ENCODE measurements at regions not wholly inside any gene's neighbourhood (a gene's known extent, or its start where the extent isn't known, plus 50 kb on each side); places are given as distances from the start of the nearest gene placed in this dataset.

- H3K36me3 ChIP-seq (ENCODE audit: control insufficient read depth, insufficient read depth, low read length) = no peaks in the 10 kb centered on the region
- no peaks in the 10 kb centered on the region for H3K27me3 ChIP-seq (ENCODE audit: control insufficient read depth, insufficient read depth, low read length)
- no peak for FAIRE-seq
- no peak for DNase-seq (ENCODE audit: low read depth)
- H3K4me3 ChIP-seq (ENCODE audit: low read depth, low read length) = no peak overlapping the region
- TF ChIP-seq CTCF (IDR thresholded peaks at IDR 0.05; ENCODE audit: insufficient read depth, low read length, severe bottlenecking) = no peak
These were observed 156.5 kb upstream of the PRDM1 start for GRCh38 chr6:105929626-105930025.

DNA sequence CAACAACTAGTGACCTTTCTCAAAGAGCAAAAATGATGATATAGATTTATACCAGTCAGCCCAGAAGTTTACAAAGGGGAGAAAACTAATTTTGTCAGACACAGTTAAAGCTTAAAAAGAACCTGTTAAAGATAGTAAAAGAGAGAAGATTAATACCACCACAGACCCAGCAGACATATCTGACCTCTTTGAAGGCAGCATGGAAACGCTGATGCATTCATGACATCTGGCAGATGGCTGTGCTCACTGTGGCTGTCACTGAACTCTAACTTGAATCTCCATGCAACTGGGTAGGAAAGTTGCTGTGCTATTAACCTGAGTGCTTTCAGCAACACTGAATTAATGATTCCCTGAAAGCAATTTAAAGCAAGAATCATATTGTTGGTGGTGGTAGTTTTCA is 159.8 kb upstream of the PRDM1 start:
- no peak for DNase-seq (ENCODE audit: low read depth)
- no peak overlapping the region for H3K4me3 ChIP-seq (ENCODE audit: low read depth, low read length)
- no peaks in the 10 kb centered on the region for H3K36me3 ChIP-seq (ENCODE audit: control insufficient read depth, insufficient read depth, low read length)
- no peak for TF ChIP-seq CTCF (IDR thresholded peaks at IDR 0.05; ENCODE audit: insufficient read depth, low read length, severe bottlenecking)
- no peak for FAIRE-seq
- no peaks in the 10 kb centered on the region for H3K27me3 ChIP-seq (ENCODE audit: control insufficient read depth, insufficient read depth, low read length)

DNA sequence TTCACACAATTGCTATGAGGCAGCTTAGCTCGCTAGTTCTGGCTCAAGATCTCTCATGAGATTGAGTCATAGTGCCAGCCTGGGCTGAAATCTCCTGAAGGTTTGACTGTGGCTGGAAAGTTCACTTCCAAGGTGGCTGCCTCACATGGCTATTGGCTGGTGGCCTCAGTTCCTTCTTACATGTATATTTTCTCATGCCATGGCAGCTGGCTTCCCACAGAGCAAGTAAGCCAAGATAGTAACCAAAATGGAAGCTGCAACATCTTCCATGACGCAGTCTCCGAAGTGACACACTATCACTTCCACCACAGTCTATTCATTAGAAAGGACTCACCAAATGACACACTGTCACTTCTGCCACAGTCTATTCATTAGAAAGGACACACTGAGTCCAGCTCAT is 160.4 kb upstream of the PRDM1 start:
- H3K27me3 ChIP-seq (ENCODE audit: control insufficient read depth, insufficient read depth, low read length) = no peaks in the 10 kb centered on the region
- FAIRE-seq = no peak
- TF ChIP-seq CTCF (IDR thresholded peaks at IDR 0.05; ENCODE audit: insufficient read depth, low read length, severe bottlenecking) = no peak

GRCh38 chr6:105921781-105922180 is 164.4 kb upstream of the PRDM1 start:
- TF ChIP-seq CTCF (IDR thresholded peaks at IDR 0.05; ENCODE audit: insufficient read depth, low read length, severe bottlenecking) = no peak
- Histone ChIP-seq H3K27me3 (ENCODE audit: control insufficient read depth, insufficient read depth, low read length) (no peaks in the 10 kb centered on the region), H3K4me3 (ENCODE audit: low read depth, low read length) (no peak overlapping the region), H3K36me3 (ENCODE audit: control insufficient read depth, insufficient read depth, low read length) (no peaks in the 10 kb centered on the region)
- no peak for DNase-seq (ENCODE audit: low read depth)
- no peak for FAIRE-seq

More for the DNA sequence above, 160.4 kb upstream of the PRDM1 start:
- DNase-seq (ENCODE audit: low read depth) = no peak
- no peak overlapping the region for H3K4me3 ChIP-seq (ENCODE audit: low read depth, low read length)
- no peaks in the 10 kb centered on the region for H3K36me3 ChIP-seq (ENCODE audit: control insufficient read depth, insufficient read depth, low read length)

DNA sequence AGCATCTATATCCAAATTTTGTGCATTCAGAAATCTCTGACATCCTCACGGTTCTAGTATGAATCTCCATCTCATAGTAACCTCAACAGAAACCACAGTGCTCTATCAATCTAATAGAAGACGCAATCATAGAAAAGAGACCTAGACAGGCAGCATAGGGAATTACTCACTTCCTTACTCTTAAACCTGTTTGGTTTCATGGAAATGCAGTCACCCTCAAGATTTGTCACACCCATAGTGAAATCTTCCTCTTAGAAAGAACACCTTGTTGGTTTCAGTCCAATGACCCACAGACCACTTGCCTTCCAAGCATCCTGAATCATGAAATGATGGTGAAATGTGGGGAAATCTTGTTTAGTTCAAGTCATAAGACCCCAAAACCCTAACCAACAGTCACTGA is 166.1 kb upstream of the PRDM1 start:
- no peak for TF ChIP-seq CTCF (IDR thresholded peaks at IDR 0.05; ENCODE audit: insufficient read depth, low read length, severe bottlenecking)
- Histone ChIP-seq H3K4me3 (ENCODE audit: low read depth, low read length) (no peak overlapping the region), H3K36me3 (ENCODE audit: control insufficient read depth, insufficient read depth, low read length) (no peaks in the 10 kb centered on the region), H3K27me3 (ENCODE audit: control insufficient read depth, insufficient read depth, low read length) (no peaks in the 10 kb centered on the region)
- DNase-seq (ENCODE audit: low read depth) (peak; percentile 88), FAIRE-seq (peak; percentile 94)

DNA sequence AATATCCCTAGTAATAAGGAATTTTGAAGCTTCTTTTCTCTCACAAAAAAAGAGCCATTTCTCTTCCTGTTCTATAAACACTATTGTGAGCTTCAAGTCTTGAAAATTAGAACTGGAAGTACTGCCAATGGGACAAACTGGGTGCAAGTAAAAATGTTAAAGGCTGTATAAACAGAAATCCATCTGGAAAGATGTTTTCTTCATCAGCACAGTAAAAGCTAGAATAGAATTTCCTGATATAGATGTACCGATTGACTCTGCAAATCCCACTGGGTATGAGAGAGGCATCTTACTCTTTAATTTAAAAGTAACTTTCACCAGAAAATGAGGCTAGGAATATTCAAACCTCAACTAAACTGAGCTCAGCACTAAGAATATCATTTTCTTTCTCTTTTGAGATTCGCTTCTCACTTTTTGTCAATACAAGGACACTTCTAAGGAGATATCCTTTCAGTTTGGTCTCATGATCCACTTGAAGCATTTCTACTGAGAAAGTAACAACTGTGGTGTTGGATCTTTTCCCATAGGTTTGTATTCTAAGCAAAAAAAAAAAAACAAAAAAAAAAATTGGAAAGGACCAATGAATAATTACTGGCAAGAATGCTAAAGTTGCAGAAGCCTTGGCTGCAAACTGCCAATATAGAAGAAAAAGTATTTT is 169.0 kb upstream of the PRDM1 start:
- Histone ChIP-seq H3K36me3 (ENCODE audit: control insufficient read depth, insufficient read depth, low read length) (no peaks in the 10 kb centered on the region), H3K4me3 (ENCODE audit: low read depth, low read length) (no peak overlapping the region), H3K27me3 (ENCODE audit: control insufficient read depth, insufficient read depth, low read length) (no peaks in the 10 kb centered on the region)
- no peak for TF ChIP-seq CTCF (IDR thresholded peaks at IDR 0.05; ENCODE audit: insufficient read depth, low read length, severe bottlenecking)
- DNase-seq (ENCODE audit: low read depth) (no peak), FAIRE-seq (no peak)

Data from bronchial epithelial cell (primary cell).